Peyer's patch (tissue), 4 donors: ENCODE measurements at regions not wholly inside any gene's neighbourhood (a gene's known extent, or its start where the extent isn't known, plus 50 kb on each side); places are given as distances from the start of the nearest gene placed in this dataset.

Experiments used
- POLR2A ChIP-seq, 2 donors: fragments of 450-650 bp; IDR thresholded peaks; one replicate each; pipeline ENCODE4 v1.5.1; 2017; ENCODE audit warnings: antibody characterized with exemption in 2 of 2, mild to moderate bottlenecking in 2 of 2, moderate library complexity in 2 of 2
- TF ChIP-seq, protein P1 (sequence below), 6 experiments: fragments of 450-650 bp in 4 of 6; fragments of 200-600 bp in 2 of 6; sonication (generic) in 1 of 6; IDR thresholded peaks; one replicate each; pipeline ENCODE4 v1.5.1; 2017 to 2019; ENCODE audit warnings: antibody characterized with exemption in 6 of 6, mild to moderate bottlenecking in 3 of 6, moderate library complexity in 1 of 6

DNA sequence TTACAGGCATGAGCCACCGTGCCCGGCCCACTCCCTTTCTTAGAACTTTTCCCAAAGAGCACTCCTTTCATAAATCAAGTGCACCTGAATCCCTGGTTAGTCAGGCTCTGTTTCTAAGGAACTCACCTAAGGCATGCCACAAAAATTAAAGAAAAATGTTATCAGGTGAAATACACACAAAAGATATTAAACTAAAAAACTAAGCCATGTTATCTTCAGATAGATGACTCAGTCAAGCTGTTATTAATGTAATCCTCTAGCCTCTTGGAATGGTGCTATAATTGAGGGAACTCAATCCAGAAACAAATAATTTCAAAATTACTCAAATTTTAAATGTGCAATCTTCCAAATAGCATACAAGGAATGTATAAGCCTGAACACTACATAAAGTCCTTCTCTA, 83.0 kb downstream of the TENT5A start:
- TF ChIP-seq, protein P1, sequence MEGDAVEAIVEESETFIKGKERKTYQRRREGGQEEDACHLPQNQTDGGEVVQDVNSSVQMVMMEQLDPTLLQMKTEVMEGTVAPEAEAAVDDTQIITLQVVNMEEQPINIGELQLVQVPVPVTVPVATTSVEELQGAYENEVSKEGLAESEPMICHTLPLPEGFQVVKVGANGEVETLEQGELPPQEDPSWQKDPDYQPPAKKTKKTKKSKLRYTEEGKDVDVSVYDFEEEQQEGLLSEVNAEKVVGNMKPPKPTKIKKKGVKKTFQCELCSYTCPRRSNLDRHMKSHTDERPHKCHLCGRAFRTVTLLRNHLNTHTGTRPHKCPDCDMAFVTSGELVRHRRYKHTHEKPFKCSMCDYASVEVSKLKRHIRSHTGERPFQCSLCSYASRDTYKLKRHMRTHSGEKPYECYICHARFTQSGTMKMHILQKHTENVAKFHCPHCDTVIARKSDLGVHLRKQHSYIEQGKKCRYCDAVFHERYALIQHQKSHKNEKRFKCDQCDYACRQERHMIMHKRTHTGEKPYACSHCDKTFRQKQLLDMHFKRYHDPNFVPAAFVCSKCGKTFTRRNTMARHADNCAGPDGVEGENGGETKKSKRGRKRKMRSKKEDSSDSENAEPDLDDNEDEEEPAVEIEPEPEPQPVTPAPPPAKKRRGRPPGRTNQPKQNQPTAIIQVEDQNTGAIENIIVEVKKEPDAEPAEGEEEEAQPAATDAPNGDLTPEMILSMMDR (IDR thresholded peaks at IDR 0.05), result no peak
- no peak for TF ChIP-seq POLR2A (IDR thresholded peaks at IDR 0.05)
